DND-41 (cell line): ENCODE measurements at regions not wholly inside any gene's neighbourhood (a gene's known extent, or its start where the extent isn't known, plus 50 kb on each side); places are given as distances from the start of the nearest gene placed in this dataset.

Source experiments
- EZH2 ChIP-seq: IDR thresholded peaks from 3 replicates; pipeline ENCODE4 v1.6.1; 2012; ENCODE audit warnings: borderline replicate concordance, low read depth, mild to moderate bottlenecking, moderate library complexity, low read length, inconsistent platforms; ENCODE audit not compliant: severe bottlenecking
- TF ChIP-seq, protein P1 (sequence below): IDR thresholded peaks from 2 replicates; pipeline ENCODE4 v1.5.1; 2012; ENCODE audit warnings: borderline replicate concordance, low read length, moderate library complexity, mild to moderate bottlenecking; ENCODE audit not compliant: poor library complexity, severe bottlenecking; ENCODE audit errors: extremely low read depth

DNA sequence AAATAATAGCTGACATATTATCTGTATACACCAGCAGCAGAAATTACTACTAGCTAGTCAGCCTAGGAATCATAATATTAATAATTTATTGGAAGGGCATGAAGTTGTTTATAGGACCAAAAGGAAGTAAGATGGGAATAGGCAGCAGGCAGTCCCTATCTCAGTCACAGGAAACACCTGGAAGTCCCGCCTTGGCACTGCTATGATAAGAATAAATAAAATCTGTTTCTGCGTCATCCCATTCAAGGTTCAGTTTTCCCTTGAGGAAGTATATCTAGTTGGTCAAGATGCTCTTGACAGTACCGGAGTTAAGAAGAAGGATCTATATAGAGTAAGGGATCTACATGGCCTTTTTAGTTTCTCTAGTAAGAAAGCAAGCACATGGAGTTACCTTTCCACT, 830.8 kb downstream of the DIAPH3 start:
- TF ChIP-seq, protein P1, sequence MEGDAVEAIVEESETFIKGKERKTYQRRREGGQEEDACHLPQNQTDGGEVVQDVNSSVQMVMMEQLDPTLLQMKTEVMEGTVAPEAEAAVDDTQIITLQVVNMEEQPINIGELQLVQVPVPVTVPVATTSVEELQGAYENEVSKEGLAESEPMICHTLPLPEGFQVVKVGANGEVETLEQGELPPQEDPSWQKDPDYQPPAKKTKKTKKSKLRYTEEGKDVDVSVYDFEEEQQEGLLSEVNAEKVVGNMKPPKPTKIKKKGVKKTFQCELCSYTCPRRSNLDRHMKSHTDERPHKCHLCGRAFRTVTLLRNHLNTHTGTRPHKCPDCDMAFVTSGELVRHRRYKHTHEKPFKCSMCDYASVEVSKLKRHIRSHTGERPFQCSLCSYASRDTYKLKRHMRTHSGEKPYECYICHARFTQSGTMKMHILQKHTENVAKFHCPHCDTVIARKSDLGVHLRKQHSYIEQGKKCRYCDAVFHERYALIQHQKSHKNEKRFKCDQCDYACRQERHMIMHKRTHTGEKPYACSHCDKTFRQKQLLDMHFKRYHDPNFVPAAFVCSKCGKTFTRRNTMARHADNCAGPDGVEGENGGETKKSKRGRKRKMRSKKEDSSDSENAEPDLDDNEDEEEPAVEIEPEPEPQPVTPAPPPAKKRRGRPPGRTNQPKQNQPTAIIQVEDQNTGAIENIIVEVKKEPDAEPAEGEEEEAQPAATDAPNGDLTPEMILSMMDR: no peak
- no peak for TF ChIP-seq EZH2
